Heart left ventricle (tissue), 13 donors: ENCODE measurements at regions not wholly inside any gene's neighbourhood (a gene's known extent, or its start where the extent isn't known, plus 50 kb on each side); places are given as distances from the start of the nearest gene placed in this dataset.
"Not testable (repeated sequence)": the region's sequence is repeated elsewhere in the genome, so short reads cannot be mapped to it uniquely, and the experiment has no call there.

Experiments
- POLR2A ChIP-seq, 2 donors: fragments of 450-650 bp; IDR thresholded peaks; one replicate each; pipeline ENCODE4 v1.6.1; 2017; ENCODE audit warnings: antibody characterized with exemption in 2 of 2, mild to moderate bottlenecking in 2 of 2, moderate library complexity in 2 of 2
- TF ChIP-seq, protein P1 (sequence below), 12 donors: fragments of 200-600 bp; sonication (generic) in 4 of 12; IDR thresholded peaks; one replicate each; pipeline versions ENCODE4 v1.5.0 to v1.8.0; 2018 to 2022; ENCODE audit warnings: antibody characterized with exemption in 12 of 12, mild to moderate bottlenecking in 5 of 12
- donor health status: ischemic (EF 13 %, LVEDD 7.1; RV severe dilation, severe dysfunction).
- donor health status: DM: no; HTN: yes; CAD: no.
- donor health status: DM: no; HTN: no; CAD: no.
- donor health status: ischemic (EF 25% LVEDD 6.9; RV normal size, moderate dysfunction).
- donor health status: ischemic (EF 25% LVEDD 5.7; RV mildly dilated, moderate dysfunction).
- donor health status: ischemic (EF 35%, LVEDD 5.7; RV mildly dilated, moderate dysfunction).
- donor health status: nonischemic (EF 11% LVEDD 7.7; RV severe dilation, severe dysfunction).
- donor health status: DM: yes; HTN: yes; CAD: no.
- donor health status: PGD.
- donor health status: ischemic (EF 29% LVEDD 5.4; RV normal size, mild dysfunction).
- donor health status: nonischemic (EF 23%, LVEDD 6.1; RV moderate dilation, normal function).

GRCh38 chr22:44618910-44619309, 83.1 kb upstream of the PRR5 start:
- not testable (repeated sequence) for TF ChIP-seq POLR2A (IDR thresholded peaks at IDR 0.05)
- TF ChIP-seq, protein P1, sequence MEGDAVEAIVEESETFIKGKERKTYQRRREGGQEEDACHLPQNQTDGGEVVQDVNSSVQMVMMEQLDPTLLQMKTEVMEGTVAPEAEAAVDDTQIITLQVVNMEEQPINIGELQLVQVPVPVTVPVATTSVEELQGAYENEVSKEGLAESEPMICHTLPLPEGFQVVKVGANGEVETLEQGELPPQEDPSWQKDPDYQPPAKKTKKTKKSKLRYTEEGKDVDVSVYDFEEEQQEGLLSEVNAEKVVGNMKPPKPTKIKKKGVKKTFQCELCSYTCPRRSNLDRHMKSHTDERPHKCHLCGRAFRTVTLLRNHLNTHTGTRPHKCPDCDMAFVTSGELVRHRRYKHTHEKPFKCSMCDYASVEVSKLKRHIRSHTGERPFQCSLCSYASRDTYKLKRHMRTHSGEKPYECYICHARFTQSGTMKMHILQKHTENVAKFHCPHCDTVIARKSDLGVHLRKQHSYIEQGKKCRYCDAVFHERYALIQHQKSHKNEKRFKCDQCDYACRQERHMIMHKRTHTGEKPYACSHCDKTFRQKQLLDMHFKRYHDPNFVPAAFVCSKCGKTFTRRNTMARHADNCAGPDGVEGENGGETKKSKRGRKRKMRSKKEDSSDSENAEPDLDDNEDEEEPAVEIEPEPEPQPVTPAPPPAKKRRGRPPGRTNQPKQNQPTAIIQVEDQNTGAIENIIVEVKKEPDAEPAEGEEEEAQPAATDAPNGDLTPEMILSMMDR (IDR thresholded peaks at IDR 0.05): not testable (repeated sequence)
